HAP-1 (cell line): ENCODE measurements at regions not wholly inside any gene's neighbourhood (a gene's known extent, or its start where the extent isn't known, plus 50 kb on each side); places are given as distances from the start of the nearest gene placed in this dataset.

ENCODE experiments used
- DNase-seq, 2 experiments: peaks; one replicate each; pipeline ENCODE4 v3.0.0-alpha.2; 2016 to 2020; ENCODE audit warnings: low spot score in 2 of 2
- H3K27me3 ChIP-seq: fragments of 250-450 bp; sonication (Bioruptor Pico); 2 replicates; pipeline ENCODE4 v1.5.1; 2020; ENCODE audit warnings: low read depth, mild to moderate bottlenecking, moderate library complexity
- H3K36me3 ChIP-seq: fragments of 250-450 bp; sonication (Bioruptor Pico); replicated peaks from 2 replicates; pipeline ENCODE4 v1.5.1; 2020; ENCODE audit warnings: mild to moderate bottlenecking
- H3K4me1 ChIP-seq: fragments of 250-450 bp; sonication (Bioruptor Pico); 2 replicates; pipeline ENCODE4 v1.5.1; 2020; ENCODE audit warnings: mild to moderate bottlenecking
- H3K4me3 ChIP-seq: fragments of 250-450 bp; sonication (Bioruptor Pico); 2 replicates; pipeline ENCODE4 v1.5.1; 2020; ENCODE audit warnings: mild to moderate bottlenecking, moderate library complexity
- H3K9me3 ChIP-seq: fragments of 250-450 bp; sonication (Bioruptor Pico); 2 replicates; pipeline ENCODE4 v1.5.1; 2020; ENCODE audit warnings: mild to moderate bottlenecking, moderate library complexity
- in situ Hi-C: fragments of 300-500 bp; cut with MboI; formaldehyde crosslinking; loops from 3 replicates; pipeline ENCODE4 v1.14.3; 2020; ENCODE audit warnings: low sequenced_read_pairs, inconsistent platforms, mixed read lengths

DNA sequence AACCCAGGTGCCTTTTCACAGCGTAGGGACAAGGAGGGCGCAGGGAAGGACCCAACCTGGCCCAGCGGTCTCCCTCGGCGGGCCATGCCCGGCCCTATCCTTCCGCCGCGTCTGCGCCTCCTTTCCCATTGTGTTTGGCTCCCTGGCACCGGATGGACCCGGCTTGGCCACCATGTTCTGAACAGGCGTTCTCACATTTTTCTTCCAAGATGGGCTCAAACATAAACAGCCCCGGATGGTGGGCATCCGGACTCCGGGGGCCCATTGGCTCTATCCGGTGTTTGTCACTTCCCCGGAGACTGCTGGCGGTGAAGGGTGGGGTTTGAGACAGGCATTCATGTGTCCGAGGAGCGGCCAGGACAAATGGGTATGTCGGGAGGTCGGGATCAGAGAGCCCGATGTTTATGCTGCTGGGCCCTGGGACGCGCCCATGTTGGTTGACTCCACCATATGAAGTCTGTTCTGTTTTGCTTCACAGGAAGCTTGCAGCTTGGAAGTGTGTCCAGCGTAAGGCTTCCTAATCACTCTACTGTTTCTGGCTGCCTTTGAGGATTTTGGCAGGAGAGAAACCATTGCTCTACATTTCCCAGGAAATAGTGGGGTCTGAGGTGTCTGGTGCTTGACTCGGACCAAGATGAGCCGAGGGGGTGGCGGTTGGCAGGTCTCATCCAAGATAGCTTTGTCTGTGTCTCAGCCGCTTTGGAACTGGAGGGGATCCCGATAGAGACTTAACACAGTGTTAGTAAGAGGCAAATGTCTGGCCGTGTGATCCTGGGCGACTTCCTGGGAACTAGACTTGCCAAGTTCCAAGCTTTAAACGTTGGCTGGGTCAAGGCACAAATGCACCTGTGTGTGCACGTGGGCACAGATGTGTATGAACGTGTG is 188.3 kb downstream of the IRF8 start:
- DNase-seq: no peak
- Histone ChIP-seq H3K36me3 (no peaks in the 10 kb centered on the region), H3K4me3 (no peak overlapping the region), H3K9me3 (no peaks in the 10 kb centered on the region), H3K27me3 (0 out of 2 replicates have a peak, but pooled peaks cover 2% of the 10 kb centered on the region), H3K4me1 (no peaks in the 10 kb centered on the region)
- in situ Hi-C loops: no loop called here

- Histone ChIP-seq H3K36me3 (no peaks in the 10 kb centered on the region), H3K4me1 (no peaks in the 10 kb centered on the region), H3K27me3 (no peaks in the 10 kb centered on the region), H3K9me3 (no peaks in the 10 kb centered on the region), H3K4me3 (no peak overlapping the region)
- DNase-seq: no peak
- in situ Hi-C loops: no loop called here
Measured at GRCh38 chr16:86087896-86088230, 188.9 kb downstream of the IRF8 start.

GRCh38 chr16:86088287-86088686 is 189.3 kb downstream of the IRF8 start:
- Histone ChIP-seq H3K9me3 (no peaks in the 10 kb centered on the region), H3K27me3 (no peaks in the 10 kb centered on the region), H3K36me3 (no peaks in the 10 kb centered on the region), H3K4me1 (no peaks in the 10 kb centered on the region), H3K4me3 (no peak overlapping the region)
- in situ Hi-C loops: no loop called here
- no peak for DNase-seq

DNA sequence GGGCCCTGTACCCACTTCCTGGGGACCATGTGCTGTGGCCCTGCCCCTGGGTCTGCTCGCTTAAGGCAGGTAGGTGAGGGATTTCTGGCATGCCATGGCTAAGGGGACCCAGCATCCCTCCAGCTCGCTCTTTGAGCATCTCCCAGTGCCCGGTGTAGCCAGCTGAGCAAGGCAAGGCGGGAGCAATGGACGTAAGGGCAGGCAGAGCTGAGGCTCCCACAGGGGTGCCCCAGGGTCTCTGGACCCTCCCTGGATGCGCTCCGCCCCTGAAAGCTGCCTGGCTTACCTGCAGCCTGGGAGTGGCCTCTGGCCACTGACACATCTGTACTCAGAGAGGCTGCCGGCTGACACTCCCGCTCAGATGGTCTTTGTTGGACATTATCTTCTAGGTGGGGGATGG is 189.9 kb downstream of the IRF8 start:
- Histone ChIP-seq H3K4me3 (no peak overlapping the region), H3K9me3 (no peaks in the 10 kb centered on the region), H3K27me3 (no peaks in the 10 kb centered on the region), H3K36me3 (no peaks in the 10 kb centered on the region), H3K4me1 (no peaks in the 10 kb centered on the region)
- no peak for DNase-seq
- in situ Hi-C loops: no loop called here

GRCh38 chr16:86089334-86089900 is 190.5 kb downstream of the IRF8 start:
- no peaks in the 10 kb centered on the region for H3K27me3 ChIP-seq
- in situ Hi-C loops: no loop called here

DNA sequence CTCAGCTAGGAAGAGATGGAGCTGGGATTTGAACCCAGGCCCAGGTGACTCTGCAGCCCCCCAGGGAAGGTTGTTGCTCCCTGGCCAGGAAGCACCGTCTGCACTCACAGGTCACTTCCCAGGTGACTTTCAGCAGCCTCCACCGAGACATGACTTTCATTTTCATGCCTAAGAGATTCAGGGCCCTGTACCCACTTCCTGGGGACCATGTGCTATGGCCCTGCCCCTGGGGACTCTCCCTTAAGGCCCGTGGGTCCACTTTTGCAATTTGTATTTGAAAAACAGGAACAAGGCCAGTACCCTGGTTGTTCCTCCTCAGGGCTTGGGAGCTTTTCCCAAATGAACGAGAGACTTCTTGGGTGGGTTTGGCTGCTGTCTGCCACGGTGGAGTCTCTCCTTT is 191.0 kb downstream of the IRF8 start:
- Histone ChIP-seq H3K4me1 (no peaks in the 10 kb centered on the region), H3K4me3 (no peak overlapping the region), H3K36me3 (no peaks in the 10 kb centered on the region), H3K9me3 (no peaks in the 10 kb centered on the region), H3K27me3 (no peaks in the 10 kb centered on the region)
- in situ Hi-C loops: no loop called here
- DNase-seq: no peak

More at GRCh38 chr16:86089334-86089900, 190.5 kb downstream of the IRF8 start:
- Histone ChIP-seq H3K4me1 (no peaks in the 10 kb centered on the region), H3K36me3 (no peaks in the 10 kb centered on the region), H3K9me3 (no peaks in the 10 kb centered on the region), H3K4me3 (no peak overlapping the region)
- no peak for DNase-seq

GRCh38 chr16:86090461-86091170 is 191.7 kb downstream of the IRF8 start:
- in situ Hi-C loops: no loop called here
- no peak overlapping the region for H3K4me3 ChIP-seq
- H3K9me3 ChIP-seq: no peaks in the 10 kb centered on the region
- no peaks in the 10 kb centered on the region for H3K27me3 ChIP-seq
- H3K36me3 ChIP-seq: no peaks in the 10 kb centered on the region
- DNase-seq: no peak
- H3K4me1 ChIP-seq: no peaks in the 10 kb centered on the region

- in situ Hi-C loops: no loop called here
- Histone ChIP-seq H3K27me3 (peaks cover 2% of the 10 kb centered on the region; the same call in 1 of the 2 replicates), H3K4me3 (no peak overlapping the region), H3K4me1 (no peaks in the 10 kb centered on the region), H3K36me3 (no peaks in the 10 kb centered on the region), H3K9me3 (no peaks in the 10 kb centered on the region)
- DNase-seq: no peak
Measured at GRCh38 chr16:86091976-86092375, 193.0 kb downstream of the IRF8 start.

DNA sequence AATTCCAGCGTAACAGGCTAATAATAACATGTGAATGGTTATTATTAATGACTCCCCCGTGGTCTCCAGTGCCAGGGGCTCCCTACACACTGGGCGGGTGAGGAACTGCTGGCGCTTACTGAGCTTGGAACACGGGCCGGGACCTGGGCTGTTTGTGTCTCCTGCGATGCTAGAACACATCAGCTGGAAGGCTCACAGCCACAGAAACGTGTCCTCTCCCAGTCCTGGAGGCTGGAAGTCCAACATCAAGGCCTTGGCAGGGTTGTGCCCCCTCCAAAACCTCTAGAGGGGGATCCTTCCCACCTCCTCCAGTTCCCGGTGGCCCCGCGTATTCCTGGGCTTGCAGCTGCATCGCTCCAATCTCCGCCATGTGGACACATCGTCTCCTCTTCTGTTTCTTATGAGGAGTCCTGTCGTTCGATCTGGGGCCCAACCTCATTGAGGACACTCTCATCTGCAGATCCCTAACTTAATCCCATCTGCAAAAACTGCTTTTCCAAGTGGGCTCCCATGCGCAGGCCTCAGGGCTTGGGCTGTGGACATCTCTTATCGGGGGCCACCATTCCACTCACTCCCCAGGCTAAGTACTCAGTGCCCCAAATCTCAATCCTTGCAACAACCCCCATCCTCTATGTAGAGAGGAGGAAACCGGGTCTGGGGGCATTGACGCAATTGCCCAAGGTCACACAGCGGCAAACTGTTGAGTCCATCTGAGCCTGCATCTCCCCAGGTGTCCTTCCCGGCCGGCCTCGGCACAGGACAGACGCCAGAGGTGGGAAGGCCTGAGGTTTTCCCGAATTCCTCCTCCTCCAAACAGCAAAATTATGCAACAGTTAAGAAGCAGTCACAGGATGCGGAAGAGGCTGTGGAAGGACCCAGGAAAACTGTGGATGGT is 193.9 kb downstream of the IRF8 start:
- Histone ChIP-seq H3K36me3 (no peaks in the 10 kb centered on the region), H3K9me3 (no peaks in the 10 kb centered on the region), H3K4me3 (no peak overlapping the region), H3K27me3 (peaks cover 2% of the 10 kb centered on the region), H3K4me1 (no peaks in the 10 kb centered on the region)
- in situ Hi-C loops: no loop called here
- no peak for DNase-seq

DNA sequence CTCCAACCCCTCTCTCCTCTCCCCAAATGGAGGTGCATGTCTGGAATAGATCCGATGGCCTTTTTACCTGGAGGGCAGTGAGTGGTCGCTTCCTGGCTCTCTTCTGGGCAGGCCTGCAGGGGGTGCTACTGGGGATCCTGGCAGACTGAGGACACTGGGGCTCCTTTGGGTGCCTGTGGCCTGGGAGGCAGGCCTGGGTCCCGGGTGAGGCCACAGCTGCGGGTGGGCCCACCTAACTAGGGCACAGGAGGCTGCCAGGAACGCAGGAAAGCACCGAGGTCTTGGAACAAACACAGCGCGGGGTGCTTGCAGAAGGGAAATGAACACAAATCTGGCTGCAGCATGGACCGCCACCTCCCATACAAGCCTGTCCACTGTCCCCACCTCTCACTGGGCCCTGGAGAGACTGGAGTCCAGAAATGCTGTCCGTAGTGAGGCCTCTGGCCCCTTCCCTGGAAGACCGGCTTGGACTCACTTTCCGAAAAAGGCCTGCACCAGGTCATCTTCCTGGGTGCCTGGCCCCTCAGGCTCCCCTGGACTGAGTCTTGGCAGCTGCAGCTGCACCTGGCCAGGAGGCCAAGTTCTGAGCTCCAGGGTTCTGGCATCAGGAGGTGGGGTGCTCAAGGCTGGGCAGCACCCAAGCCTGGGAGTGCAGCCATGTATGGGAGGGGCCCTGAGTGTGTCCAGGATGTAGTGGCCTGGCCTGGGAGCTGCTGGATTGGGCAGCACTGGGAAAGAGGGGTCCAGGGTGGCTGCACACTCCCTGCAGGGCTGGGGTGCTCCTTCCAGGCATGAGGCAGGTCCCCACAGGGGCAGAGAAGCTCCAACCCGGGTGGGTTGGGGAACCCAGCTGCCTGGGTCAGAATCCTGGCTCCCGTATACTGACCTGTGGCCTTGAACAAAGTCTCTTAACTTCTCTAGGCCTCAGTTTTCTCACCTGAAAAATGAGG is 195.1 kb downstream of the IRF8 start:
- H3K36me3 ChIP-seq: no peaks in the 10 kb centered on the region
- in situ Hi-C loops: no loop called here
- no peaks in the 10 kb centered on the region for H3K9me3 ChIP-seq
- peaks cover 2% of the 10 kb centered on the region for H3K27me3 ChIP-seq
- no peak for DNase-seq
- no peak overlapping the region for H3K4me3 ChIP-seq
- H3K4me1 ChIP-seq: no peaks in the 10 kb centered on the region

GRCh38 chr16:86095131-86095752 is 196.3 kb downstream of the IRF8 start:
- peaks cover 2% of the 10 kb centered on the region for H3K27me3 ChIP-seq
- no peak overlapping the region for H3K4me3 ChIP-seq
- DNase-seq: no peak
- no peaks in the 10 kb centered on the region for H3K36me3 ChIP-seq
- H3K9me3 ChIP-seq: no peaks in the 10 kb centered on the region
- H3K4me1 ChIP-seq: no peaks in the 10 kb centered on the region
- in situ Hi-C loops: no loop called here

DNA sequence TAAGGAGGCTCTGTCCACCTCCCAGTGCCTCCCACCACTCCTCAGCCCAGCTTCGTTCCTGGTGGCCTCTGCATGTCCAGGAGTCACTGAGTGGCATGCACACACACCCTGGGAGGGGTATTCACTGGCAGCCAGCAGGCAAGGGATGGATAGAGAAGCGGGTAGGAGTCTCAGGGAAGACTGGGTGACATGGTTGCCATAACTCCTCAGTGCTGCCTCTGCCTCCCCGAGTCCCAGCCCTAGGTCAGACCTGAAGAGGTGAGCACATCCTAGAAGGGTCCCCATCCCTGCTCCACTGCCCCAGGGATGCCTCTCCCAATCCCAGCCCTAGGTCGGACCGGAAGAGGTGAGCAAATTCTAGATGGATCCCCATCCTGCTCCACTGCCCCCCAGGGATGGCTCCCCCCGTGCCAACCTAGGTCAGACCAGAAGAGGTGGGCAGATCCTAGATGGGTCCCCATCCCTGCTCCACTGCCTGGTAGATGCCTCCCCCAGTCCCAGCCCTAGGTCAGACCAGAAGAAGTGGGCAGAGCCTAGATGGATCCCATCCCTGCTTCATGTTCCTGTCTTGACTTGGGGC is 197.0 kb downstream of the IRF8 start:
- DNase-seq: no peak
- Histone ChIP-seq H3K36me3 (no peaks in the 10 kb centered on the region), H3K9me3 (no peaks in the 10 kb centered on the region), H3K4me3 (no peak overlapping the region), H3K4me1 (no peaks in the 10 kb centered on the region), H3K27me3 (peaks cover 2% of the 10 kb centered on the region)
- in situ Hi-C loops: no loop called here
